ENCODE measurements at regions not wholly inside any gene's neighbourhood (a gene's known extent, or its start where the extent isn't known, plus 50 kb on each side); places are given as distances from the start of the nearest gene placed in this dataset.

DNA sequence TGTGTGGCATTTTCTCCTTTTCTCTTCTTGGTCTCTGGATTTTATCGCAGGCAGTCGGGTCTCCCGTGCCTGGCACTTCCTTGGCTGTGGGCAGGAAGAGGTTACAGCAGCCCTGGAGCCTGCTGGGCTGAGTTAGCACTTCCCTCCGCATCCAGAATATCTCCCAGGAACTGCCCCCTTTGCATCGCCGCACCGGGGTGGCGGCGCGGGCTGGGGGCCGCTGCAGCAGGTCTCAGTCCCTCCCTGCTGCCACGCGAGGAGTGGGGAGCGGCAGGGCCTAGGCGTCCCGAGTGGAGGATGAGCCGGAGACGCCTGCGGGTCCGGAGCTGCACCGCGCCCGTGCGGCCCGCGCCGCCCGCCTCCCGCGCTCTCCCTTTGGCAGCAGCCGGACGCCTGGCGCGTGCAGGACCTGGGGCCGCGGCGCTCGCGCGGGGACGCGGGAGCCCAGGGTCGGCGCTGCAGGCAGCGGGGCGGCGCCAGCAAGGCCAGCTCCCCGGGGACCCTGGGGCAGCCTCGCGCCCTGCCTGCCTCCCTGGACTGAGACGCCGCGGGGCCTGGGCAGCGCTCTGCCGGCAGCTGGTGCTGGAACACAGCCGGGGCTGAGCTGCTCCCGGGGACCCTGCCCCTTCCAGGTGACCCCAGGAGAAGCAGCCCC lies 192.8 kb downstream of the PRDM2 start:
- TF ChIP-seq, protein P1, sequence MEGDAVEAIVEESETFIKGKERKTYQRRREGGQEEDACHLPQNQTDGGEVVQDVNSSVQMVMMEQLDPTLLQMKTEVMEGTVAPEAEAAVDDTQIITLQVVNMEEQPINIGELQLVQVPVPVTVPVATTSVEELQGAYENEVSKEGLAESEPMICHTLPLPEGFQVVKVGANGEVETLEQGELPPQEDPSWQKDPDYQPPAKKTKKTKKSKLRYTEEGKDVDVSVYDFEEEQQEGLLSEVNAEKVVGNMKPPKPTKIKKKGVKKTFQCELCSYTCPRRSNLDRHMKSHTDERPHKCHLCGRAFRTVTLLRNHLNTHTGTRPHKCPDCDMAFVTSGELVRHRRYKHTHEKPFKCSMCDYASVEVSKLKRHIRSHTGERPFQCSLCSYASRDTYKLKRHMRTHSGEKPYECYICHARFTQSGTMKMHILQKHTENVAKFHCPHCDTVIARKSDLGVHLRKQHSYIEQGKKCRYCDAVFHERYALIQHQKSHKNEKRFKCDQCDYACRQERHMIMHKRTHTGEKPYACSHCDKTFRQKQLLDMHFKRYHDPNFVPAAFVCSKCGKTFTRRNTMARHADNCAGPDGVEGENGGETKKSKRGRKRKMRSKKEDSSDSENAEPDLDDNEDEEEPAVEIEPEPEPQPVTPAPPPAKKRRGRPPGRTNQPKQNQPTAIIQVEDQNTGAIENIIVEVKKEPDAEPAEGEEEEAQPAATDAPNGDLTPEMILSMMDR (IDR thresholded peaks at IDR 0.05), result no peak

DNA sequence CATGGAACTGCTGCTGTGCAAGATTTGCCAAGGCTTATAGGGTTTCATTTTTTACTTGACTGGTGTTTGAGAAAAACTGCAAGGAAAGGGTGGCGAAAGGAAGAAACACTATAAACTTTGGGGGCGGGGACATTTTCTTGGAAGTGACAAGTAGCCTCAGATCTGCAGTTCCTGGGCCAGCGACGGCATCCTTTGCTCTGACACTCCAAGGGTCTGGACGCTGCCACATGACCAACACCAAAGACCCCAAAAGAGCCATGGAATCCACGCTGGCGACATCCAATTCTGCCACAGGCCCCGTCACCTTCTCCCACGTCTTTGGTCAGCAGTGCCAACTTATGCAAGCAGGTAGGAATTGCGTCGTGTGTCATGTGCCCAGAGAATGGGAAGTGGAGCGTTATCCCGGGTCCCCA lies 193.4 kb downstream of the PRDM2 start:
- TF ChIP-seq, protein P1 (IDR thresholded peaks at IDR 0.05), result no peak

DNA sequence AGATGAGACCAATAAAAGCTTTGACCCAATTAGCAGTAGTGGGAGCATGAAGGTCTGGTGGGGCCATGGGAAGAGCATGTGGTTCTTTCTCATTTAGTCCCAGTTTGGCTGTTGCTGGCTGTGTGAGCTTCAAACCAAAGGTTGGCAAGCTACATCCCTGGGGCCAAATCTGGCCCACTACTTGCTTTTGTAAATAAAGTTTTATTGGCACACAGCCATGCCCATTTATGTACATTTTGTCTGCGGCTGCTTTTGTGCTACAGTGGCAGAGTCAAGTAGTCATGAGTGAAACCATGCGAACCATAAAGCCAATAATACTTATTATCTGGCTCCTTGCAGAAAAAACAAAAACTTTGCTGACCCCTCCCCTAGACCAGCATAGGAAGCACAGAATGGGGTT lies 196.9 kb downstream of the PRDM2 start:
- TF ChIP-seq, protein P1 (IDR thresholded peaks at IDR 0.05), result no peak

DNA sequence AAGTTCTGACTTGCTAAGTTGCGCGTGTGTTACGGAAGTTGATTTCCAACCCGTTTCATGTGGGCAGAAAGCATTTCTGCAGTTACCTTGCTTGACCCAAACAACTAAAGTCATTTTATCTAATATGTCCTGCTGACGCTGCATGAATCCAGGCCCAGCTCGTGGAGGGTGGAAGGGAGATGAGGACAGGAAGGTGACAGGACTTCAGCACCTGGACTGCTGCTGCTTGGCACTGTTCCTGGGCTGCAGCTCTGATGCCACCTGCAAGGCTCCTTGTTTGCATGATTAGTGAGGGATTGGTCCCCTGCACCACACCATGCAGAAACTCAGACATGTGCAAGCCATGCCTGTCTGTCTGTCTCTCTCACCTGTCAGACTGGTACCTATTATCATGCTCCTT lies 198.4 kb downstream of the PRDM2 start:
- TF ChIP-seq, protein P1 (IDR thresholded peaks at IDR 0.05), result no peak

DNA sequence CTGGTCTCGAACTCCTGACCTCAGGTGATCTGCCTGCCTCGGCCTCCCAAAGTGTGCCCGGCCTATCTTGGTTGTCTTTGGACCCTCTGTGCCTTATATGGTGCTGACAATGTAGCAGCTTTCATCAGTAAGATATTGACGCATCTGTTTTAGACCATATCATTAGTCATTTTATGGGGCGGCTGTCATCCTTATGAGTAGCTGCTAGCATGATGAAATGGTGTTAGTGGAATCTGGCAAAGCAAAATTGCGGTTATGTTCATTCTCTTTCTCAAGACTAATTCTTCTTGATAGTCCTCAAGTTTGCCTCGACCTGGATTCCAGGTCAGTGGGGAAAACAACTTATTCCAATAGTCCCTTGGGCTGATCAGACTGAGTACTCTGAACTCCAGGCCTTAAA lies 199.9 kb downstream of the PRDM2 start:
- TF ChIP-seq, protein P1 (IDR thresholded peaks at IDR 0.05), result no peak

DNA sequence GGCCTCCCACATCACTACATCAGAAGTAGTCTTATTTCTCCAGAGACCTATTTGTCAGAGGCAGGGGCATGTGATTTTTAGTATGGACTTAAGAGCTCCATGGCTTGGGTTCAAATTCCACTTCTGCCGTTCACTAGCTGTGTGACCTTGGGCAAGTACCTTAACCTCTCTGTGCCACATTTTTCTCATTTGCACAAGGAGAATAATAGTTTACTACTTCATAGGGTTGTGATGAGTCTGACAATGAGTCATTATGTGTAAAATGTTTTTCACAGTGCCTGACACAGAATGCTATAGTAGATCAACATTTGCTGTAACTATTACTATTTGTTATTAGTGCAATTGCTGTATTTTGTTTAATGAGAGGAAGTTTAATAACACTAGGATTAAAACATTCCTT lies 200.6 kb downstream of the PRDM2 start:
- TF ChIP-seq, protein P1 (IDR thresholded peaks at IDR 0.05), result no peak

DNA sequence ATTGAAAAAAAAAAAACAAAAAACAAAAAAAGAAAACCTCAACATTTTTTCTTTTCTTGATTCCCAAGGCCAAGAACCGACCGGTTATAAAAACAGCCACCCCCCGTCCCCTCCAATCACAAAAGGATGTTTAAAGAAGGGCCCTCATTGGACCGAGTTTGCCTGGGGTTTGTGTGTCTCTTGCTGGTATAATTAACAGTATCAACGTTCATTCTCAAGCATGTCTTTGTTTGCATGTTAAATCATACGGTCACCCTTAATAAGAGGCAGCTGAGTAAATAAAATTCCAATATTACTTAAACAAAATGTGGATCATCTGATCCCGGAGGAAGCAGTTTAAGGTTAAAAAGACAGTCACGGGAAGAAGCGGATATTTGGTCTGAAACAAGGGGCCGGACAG lies 201.1 kb downstream of the PRDM2 start:
- TF ChIP-seq, protein P1 (IDR thresholded peaks at IDR 0.05), result no peak

DNA sequence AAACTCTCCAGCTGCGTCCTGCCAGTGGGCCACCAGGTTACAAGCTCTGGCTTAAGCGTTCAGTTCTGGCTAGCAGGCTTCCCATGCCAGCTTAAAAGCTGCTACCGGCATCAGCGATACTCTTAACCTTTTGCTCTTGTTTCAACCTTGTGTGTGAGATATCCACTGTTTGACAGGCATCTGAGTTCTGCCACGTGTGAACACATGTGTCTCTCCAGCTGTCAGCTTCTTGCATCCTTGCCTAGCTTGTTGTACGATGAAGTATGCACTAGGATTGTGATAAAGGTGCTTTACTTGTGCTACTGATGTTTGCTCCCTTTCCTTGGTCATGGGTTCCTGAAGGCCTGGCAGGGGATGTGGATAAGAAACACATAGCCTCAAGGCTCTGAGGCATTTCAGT lies 201.6 kb downstream of the PRDM2 start:
- TF ChIP-seq, protein P1 (IDR thresholded peaks at IDR 0.05), result no peak

All from LNCAP (cell line).